Fibroblast of skin of abdomen (primary cell): ENCODE measurements at regions not wholly inside any gene's neighbourhood (a gene's known extent, or its start where the extent isn't known, plus 50 kb on each side); places are given as distances from the start of the nearest gene placed in this dataset.
"Not testable (repeated sequence)": the region's sequence is repeated elsewhere in the genome, so short reads cannot be mapped to it uniquely, and the experiment has no call there.

Experiments
- DNase-seq: peaks from one replicate; pipeline ENCODE4 v3.0.0-alpha.2; 2013

DNA sequence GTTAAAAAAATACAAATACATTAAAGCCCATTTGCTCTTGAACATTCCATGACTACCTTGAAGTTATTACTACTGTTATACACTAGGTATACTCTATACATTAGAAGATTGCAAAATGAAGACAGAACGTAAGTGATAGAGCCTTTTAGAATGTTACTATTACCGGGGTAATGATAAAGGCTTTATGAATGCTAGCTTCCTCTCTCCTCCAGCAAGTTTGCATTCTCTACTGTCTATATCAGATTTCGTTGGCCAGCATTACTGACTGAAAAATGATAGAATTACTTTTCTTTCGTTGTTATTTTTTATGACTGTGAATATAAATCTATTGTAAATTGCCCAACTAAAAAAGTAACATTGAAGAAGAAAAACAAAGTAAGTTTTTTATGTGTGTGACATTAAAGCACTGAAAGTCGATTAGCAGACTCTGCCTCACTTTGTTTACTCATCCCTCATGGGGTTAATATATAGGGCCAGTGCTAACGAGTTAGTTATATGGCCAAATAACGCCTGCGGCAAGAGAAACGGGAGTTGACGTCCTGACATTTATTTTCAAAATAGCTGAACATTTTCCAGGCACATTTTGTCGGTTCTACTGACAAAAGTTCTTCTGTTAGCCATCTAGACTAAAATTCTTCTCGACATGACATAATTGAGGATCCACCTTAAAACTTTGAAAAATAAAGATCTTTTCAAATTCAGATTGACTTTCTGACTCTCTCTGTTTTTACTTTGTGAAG lies 163.8 kb upstream of the KITLG start:
- DNase-seq, result no peak

DNA sequence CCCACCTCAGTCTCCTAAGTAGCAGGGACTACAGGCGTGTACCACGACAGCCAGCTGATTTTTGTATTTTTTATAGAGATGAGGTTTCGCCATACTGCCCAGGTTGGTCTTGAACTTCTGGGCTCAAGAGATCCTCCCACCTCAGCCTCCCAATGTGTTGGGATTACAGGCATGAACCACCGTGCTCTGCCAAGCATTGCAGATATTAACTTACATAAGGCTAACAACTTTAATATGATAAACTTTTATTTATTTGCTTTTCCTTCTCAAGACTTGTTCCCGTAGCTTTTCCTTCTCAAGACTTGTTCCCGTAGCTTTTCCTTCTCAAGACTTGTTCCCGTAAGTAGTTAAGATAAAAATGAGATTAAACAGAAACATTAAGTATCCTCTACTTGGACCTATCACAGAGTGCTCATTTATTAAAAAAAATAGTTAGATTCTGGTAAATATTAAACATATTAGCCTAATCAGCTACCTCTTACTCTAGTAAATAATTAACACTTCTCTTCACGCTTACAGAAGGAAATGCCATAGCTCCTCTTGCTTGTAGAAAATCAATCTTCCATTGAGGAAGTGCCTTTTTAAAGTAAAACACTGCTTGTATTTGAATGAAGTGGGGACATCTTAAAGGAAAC lies 157.7 kb upstream of the KITLG start:
- no peak for DNase-seq

DNA sequence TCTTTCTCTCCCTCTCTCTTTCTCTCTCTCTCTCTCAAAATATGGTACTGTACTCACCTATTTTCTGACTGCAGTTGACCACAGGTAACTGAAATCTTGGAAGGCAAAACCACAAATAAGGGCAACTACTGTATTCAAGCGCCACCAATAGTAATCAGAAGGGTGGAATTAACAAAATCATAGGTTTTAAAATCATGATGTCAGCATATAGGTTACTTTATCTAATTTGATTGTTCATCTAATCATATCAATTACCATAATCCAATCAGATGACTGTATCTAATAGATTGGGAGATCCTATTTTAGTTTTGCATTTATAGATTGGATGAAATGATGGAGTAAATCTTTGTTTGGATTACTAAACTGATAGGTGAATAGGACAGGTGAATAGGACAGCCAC lies 155.8 kb upstream of the KITLG start:
- DNase-seq, result no peak

DNA sequence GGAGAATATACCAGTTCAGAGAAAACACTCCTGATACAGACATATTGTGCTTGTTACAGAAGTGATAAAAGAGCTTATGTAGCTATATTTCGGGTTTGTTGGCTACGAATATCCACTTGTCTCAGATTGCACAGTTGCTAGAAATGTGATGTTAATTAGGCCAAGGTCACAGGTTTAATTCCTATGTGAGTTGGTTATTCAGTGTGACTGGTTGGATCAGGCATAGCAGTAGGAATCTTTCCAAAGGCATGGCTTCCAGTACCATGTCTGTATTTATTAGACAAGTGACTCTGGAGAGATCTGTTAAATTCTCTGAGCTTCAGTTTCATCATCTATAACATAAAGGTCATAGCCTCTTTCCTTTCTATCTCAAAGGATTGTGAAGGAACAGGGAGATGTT lies 152.7 kb upstream of the KITLG start:
- DNase-seq, result no peak

DNA sequence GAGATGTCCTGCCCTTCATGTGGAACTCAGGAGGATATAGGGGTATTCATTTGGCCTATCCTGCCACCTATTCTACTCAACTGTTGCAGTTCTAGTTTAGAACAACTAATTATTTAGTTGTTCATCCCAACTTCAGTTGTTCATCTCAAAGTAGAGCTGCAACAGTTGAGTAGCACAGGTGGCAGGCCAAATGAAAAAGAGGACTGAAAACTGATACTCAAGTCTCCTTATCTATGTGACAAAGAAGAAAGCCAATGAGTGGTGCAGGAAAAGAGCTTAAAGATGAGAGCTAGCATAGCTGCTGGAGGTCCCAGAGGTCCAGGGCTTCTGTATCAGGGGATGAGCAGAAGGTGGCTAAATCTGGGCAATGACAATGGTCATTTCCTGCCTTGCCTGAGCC lies 148.9 kb upstream of the KITLG start:
- DNase-seq, result no peak

DNA sequence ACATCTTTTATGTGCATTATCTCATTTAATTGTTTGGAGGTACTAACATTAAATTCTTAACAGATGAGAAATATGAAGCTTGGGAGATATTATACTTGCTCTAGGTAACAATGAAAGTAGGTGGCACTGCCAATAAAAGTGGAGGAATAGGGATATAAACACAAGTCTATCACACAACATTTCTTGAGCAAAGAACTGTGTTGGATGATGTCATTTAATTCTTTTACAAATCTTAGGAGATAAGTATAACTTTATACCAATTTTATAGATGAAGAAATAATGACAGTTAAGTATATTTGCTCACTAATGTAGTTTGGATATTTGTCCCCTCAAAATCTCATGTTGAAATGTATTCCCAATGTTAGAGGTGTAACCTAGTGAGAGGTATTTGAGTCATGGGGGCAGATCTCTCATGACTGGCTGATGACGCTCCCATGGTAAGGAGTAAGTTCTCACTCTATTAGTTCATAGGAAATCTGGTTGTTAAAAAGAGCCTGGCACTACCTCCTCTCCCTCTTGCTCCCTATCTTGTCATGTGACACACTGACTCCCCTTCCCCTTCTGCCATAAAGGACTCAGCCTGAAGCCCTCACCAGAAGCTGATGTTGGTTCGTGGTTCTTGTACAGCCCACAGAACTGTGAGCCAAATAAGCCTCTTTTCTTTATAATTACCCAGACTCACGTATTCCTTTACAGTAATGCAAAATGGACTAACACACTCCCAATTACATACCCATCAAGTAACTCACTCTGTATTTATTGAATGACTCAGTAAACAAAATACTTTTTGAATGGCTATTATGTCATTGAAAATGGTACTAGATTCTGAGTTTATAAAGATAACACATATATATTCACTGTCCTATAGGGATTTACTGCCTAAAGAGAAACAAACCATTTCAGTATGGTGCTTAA lies 146.8 kb upstream of the KITLG start:
- DNase-seq, result peak; percentile 48

DNA sequence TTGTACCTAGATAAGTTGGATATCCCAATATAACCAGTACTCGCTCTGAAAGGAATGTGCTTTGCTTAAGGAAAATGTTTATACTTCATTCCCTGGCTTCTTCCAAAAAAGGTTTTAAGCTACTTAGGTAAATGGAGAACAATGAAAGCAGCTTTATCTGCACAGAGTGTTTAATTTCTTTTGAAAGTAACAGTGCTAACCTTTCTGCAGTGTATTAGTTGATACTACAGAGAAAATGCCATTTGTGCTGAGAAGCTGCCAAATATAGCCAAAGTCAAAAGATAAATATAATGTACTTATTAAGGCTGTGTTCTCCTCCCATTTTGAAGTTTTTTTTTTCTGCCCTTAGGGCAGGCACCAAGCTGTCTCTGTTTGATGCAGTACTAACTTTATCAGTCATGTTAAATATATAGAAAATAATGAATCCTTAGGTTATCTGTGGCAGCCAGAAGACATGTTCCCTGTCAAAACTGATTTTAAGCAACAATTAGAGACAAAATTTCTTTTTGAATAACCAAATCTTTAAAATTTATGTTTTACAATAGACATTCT lies 145.4 kb upstream of the KITLG start:
- no peak for DNase-seq

DNA sequence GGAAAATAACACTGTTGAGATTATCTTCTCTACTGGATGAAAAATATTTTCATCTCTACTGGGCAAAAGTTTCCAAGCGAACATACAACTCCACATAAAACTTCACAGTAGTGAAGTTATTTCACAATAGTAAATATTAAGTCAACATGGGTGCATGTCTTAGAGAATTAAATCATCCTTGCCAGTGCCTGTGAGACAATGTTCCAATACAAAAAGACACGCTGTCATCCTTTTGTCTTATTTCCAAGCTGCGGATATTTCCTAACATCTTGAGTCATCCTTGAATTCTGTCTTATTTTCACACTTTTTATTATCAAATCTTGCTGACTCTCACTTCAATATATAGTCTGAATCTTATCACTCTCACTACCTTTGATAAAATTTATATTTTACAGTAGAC lies 142.9 kb upstream of the KITLG start:
- peak; percentile 57 for DNase-seq

DNA sequence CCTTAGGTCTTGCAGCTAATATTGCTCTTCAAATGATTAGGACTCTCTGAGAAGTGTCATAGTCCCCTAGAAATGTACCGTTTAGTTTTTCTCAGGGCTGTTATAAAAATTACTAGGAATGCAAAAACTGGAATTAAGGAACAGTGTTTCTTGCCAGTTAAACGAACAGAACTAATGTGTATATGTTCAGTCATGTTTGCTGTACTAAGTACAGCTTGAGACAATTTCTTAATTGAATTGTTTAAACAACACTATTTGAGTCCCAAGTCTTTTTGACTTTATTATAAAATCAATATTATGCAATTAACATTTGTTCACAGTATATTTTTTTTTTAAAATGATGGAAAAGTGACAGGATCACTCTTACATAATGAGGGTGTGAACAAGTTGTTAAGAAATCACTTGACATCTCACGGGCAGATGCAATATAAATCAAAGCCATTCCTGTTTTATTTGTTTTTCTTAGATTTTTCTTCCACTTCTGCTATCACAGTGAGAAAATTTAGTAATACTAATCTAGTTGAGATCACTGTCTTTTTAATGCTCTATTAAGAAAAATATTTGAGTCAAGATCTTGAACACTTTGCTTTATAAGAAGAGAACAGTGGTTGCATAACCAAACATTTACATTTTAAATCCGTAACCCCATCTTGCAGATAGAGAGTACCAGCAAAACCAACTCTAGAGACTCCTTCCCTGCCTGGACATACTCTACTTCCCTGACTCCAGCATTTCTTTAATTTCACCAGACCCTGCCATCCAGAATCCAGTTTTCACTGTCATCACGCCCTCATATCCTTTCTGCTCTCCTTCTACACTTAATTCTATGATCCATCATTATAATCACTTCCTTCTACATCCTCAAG lies 140.7 kb upstream of the KITLG start:
- no peak for DNase-seq

DNA sequence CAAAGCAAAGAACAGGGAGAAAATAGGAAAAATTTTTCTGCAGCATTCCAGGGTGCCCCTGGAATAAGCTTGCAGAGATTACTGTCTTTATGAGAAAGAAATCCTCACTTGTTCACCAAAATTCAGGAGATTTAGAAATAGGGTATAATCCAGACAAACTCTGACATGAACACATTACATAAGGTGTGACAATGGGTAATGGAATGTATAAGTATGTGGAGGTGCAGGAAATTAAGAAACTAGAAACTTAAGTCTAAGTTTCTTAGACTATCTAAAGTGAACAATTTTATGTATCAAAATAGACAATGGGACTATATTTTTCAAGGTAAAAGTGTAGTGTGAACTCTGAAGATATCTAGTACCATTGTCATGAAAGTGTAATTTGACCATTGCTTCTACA lies 140.0 kb upstream of the KITLG start:
- no peak for DNase-seq

DNA sequence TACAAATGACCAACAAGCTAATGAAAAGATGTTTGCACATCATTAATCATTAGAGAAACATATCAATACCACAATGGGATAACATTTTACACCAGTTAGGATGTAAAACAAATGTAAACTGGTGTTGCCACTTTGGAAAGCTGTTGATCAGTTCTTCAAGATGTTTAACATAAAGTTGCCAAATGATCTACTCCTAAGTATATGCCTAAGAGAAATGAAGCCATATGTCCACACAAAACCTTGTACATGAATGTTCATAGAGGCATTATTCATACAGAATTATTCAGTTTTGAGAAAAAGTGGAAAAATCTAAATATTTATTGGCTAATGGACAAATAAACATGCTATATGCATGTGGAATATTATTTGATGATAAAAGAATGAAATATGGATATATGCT lies 136.9 kb upstream of the KITLG start:
- DNase-seq, result no peak

DNA sequence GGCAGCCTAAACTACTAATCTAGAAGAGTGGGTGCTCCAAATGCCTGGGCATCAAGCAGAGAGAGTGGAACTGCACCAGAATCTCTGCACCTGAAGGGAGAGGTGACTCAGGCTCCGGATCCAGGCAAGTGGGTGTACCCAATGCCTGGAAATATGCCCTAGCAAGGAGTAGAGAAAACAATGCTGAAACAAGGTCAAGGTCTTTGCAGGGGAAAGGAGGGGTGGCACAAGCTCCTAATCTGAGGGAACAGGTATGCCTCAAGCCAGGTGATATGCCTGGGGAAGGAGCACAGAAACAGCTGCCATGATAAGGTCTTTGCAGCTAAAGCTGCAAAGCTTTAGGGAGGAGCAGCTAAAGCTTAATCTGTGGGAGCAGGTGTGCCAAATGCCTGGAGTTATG lies 136.0 kb upstream of the KITLG start:
- no peak for DNase-seq

DNA sequence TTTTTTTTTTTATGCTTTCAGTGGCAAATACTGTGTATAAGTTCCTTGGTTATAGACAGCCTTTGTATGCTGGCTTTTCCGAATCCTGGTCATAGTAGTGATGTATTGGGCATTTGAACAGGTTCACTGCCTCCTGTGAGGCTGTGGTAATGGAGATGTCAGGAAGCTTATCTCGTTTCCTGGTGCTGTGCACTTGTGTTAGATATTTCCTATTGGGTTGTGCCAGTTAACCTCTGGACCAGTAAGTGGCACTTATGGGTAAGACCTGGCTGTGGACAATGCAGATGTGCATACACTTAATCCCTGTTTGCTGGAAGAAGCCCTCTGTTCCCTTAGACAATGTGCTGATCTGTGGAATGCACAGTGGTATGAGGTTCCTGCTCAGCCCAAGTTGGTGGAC lies 135.4 kb upstream of the KITLG start:
- DNase-seq, result no peak

DNA sequence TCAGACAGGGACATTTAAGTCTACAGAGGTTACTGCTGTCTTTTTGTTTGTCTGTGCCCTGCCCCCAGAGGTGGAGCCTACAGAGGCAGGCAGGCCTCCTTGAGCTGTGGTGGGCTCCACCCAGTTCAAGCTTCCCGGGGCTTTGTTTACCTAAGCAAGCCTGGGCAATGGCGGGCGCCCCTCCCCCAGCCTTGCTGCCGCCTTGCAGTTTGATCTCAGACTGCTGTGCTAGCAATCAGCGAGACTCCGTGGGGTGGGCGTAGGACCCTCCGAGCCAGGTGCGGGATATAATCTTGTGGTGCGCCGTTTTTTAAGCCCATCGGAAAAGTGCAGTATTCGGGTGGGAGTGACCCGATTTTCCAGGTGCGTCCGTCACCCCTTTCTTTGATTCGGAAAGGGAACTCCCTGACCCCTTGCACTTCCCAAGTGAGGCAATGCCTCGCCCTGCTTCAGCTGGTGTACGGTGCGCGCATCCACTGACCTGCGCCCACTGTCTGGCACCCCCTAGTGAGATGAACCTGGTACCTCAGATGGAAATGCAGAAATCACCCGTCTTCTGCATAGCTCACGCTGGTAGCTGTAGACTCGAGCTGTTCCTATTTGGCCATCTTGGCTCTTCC lies 134.1 kb upstream of the KITLG start:
- not testable (repeated sequence) for DNase-seq

DNA sequence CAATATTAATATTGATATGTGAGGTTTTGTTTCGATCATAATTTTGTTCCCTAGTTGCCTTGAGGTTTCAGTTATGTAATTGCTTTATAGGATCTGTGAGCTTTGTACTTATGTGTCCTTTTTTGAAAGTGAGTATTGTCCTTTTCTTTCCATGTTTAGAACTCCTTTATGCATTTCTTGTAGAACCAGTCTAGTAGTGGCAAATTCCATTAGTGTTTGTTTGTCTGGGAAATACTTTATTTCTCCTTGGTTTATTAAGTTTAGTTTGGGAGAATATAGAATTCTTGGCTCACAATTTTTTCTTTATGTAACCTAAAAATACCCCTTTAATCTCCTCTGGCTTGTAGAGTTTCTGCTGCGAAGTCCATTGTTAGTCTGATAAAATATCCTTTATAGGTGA lies 127.5 kb upstream of the KITLG start:
- DNase-seq, result no peak

DNA sequence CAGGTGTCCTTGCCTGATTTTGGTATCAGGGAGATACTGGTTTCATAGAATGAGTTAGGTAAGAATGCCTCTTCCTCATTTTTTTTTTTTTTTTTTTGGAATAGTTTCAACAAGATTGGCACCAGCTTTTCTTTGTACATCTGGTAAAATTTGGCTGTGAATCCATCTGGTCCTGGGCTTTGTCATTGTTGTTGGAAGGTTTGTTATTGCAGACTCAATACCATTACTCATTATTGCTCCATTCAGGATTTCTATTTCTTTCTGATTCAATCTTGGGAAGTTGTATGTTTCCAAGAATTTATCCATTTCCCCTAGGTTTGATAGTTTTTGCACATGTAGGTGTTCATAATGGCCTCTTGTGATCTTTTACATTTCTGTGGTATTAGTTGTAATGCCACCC lies 126.0 kb upstream of the KITLG start:
- DNase-seq, result no peak

DNA sequence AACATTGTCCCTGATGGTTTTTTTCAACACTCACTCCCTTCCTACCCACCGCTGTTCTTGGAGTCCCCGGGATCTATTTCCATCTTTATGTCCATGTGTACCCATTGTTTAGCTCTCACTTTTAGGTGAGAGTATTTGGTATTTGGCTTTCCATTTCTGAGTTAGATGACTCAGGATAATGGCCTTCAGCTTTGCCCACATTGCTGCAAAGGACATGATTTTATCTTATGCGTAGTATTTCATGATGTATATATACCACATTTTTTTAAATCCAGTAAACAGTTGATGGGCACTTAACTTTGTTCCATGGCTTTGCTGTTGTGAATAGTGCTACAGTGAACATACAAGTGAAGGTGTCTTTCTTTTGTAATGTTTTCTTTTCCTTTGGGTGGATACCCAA lies 123.5 kb upstream of the KITLG start:
- DNase-seq, result peak; percentile 10

DNA sequence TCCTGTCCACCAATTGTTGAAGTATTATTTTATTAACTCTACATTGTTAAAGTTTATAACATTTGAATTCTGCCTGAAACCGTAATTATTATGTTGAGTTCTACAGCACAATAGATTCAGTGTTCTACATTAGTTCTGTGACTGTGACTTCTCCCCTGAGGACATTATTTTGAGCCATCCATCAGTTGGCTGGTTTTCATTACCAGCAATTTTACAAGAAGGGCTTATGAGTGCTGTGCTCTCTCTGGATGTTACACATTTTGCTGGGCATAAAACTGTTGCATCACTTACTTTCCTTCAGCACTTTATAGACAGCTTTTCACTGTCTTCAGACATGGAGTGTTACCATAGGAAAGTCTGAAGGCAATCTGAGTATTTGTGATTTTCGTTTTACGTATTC lies 118.2 kb upstream of the KITLG start:
- no peak for DNase-seq

DNA sequence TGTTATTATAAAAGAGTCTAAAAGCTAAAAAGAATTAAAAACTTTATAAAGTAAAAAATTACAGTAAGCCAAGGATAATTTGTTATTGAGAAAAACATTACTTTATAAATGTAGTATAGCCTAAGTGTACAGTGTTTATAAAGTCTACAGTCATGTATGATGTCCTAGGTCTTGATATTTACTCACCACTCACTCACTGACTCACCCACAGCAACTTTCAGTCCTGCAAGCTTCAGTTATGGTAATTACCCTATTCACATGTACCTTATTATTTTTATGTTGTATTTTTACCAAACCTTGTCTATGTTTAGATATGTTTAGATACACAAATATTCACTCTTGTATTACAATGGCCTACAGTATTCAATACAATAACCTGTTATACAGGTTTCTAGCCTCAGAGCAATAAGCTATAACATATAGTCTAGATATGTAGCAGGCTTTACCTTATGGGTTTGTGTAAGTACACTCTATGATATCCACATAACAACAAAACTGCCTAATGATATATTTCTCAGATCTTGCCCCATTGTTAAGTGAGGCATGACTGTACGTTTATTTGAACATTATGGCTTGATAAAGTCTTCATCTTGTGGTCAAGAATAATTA lies 113.7 kb upstream of the KITLG start:
- no peak for DNase-seq

DNA sequence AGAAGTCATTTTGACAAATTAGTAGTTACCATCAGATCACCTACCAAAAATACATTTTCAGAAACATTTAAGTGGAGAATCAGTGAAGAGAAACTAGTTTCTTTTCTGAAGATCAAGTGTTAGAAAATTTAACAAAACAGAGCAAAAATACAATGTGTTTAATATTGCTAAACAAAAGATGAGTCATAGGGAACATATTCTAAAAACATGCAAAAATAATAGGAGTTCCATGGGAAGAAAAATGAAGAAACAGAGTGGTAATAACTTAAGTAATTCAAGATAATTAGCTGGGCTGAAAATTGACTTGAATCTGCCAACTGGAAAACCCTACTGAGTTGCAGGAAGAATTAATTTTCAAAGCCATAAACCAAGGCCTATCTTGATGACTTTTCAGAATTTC lies 111.5 kb upstream of the KITLG start:
- DNase-seq, result no peak

DNA sequence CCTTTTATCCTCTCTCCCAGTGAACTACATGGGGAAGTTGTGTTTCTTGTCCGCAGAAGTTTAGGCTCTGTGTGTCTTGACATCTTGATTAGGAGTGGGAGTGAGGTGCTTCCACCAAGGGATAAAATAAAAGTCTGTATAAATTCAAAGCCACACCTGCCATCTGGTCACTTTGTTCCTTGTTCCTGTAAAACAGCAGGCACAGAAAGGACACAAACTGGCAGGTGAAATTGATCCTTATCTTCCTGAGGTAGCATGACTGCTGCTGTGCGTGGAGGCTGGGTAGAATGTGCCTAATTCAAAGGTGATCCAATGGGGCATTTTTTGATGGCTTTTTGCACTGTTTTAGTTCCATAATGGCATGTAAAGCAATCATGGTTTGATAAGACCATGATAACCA lies 104.3 kb upstream of the KITLG start:
- no peak for DNase-seq
